Nephron progenitor cell (in vitro differentiated cells): ENCODE measurements at regions not wholly inside any gene's neighbourhood (a gene's known extent, or its start where the extent isn't known, plus 50 kb on each side); places are given as distances from the start of the nearest gene placed in this dataset.

Source experiments
- DNase-seq: peaks from one replicate; pipeline ENCODE4 v3.0.0; 2021
- H3K27ac Mint-ChIP-seq: 2 replicates; pipeline ENCODE4 v1.8.0; 2021; ENCODE audit warnings: mild to moderate bottlenecking, moderate library complexity, mixed read lengths
- H3K27me3 Mint-ChIP-seq: 2 replicates; pipeline ENCODE4 v1.8.0; 2021; ENCODE audit warnings: mild to moderate bottlenecking, low read depth, mixed read lengths; ENCODE audit not compliant: poor library complexity
- H3K36me3 Mint-ChIP-seq: 2 replicates; pipeline ENCODE4 v1.8.0; 2021; ENCODE audit warnings: low read depth, mixed read lengths
- H3K4me1 Mint-ChIP-seq: 2 replicates; pipeline ENCODE4 v1.8.0; 2021; ENCODE audit warnings: mixed read lengths
- H3K4me3 Mint-ChIP-seq: 2 replicates; pipeline ENCODE4 v1.8.0; 2021; ENCODE audit warnings: mild to moderate bottlenecking, moderate library complexity, mixed read lengths
- H3K9me3 Mint-ChIP-seq: 2 replicates; pipeline ENCODE4 v1.8.0; 2021; ENCODE audit warnings: mild to moderate bottlenecking, moderate library complexity, mixed read lengths
- TF ChIP-seq, protein P1 (sequence below): fragments of 200-600 bp; sonication (generic); IDR thresholded peaks from 2 replicates; pipeline ENCODE4 v1.5.0; 2021; ENCODE audit warnings: antibody characterized with exemption

DNA sequence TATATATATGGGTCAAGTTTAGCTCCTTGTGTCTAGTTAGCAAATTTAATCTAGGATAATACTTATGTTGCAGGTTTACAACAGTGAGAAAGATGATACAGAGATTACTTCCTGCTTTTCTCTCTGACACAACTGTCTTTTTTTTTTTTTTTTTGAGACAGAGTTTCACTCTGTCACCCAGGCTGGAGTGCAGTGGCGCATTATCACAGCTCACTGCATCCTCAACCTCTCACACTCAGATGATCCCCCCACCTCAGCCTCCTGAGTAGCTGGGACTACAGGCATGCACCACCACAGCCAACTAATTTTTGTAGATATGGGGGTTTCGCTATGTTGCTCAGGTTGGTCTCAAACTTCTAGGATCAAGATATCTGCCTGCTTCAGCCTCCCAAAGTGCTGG is 706.9 kb upstream of the SOX9 start:
- TF ChIP-seq, protein P1, sequence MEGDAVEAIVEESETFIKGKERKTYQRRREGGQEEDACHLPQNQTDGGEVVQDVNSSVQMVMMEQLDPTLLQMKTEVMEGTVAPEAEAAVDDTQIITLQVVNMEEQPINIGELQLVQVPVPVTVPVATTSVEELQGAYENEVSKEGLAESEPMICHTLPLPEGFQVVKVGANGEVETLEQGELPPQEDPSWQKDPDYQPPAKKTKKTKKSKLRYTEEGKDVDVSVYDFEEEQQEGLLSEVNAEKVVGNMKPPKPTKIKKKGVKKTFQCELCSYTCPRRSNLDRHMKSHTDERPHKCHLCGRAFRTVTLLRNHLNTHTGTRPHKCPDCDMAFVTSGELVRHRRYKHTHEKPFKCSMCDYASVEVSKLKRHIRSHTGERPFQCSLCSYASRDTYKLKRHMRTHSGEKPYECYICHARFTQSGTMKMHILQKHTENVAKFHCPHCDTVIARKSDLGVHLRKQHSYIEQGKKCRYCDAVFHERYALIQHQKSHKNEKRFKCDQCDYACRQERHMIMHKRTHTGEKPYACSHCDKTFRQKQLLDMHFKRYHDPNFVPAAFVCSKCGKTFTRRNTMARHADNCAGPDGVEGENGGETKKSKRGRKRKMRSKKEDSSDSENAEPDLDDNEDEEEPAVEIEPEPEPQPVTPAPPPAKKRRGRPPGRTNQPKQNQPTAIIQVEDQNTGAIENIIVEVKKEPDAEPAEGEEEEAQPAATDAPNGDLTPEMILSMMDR, result no peak
- Mint-ChIP-seq H3K4me1 (no peaks in the 10 kb centered on the region), H3K36me3 (peaks cover 9% of the 10 kb centered on the region), H3K27me3 (peaks cover 6% of the 10 kb centered on the region), H3K27ac (no peak overlapping the region), H3K4me3 (no peak overlapping the region), H3K9me3 (peaks cover 14% of the 10 kb centered on the region)
- no peak for DNase-seq

DNA sequence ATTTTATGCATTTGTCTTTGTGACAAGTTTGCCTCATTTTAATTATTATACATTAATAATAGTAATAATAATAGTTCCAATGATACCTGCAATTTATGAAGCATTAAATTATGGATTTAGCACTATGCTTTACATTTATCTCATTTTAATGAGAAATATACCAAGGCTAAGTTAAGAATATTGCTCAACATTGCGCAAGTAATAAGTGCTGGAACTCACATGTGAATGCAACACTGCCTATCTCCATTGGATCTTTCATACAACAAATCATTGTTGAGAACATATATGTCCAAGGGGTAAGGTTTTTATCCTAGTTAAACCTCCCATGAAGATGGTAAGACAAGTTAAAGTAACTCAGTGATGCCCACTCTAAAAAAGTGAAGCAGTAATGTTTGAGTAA is 703.7 kb upstream of the SOX9 start:
- Mint-ChIP-seq H3K9me3 (peaks cover 20% of the 10 kb centered on the region), H3K4me1 (no peaks in the 10 kb centered on the region), H3K4me3 (no peak overlapping the region)

DNA sequence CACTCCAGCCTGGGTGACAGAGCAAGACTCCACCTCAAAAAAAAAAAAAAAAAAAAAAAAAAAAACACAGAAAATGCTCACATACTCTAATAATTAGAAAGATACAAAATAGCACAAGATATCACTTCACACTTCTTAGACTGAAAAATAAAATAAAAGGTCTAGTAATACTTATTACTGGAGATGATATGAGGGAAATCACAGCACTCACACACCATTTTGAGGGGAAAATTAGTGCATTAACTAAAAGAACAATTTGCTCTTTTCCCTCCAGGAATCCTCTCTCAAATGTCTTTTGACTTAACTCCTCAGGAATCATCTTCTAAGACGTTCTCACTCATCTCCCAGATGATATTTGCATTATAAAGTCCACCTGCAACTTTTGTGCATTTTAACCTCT is 697.9 kb upstream of the SOX9 start:
- Mint-ChIP-seq H3K9me3 (peaks cover 27% of the 10 kb centered on the region), H3K27ac (no peak overlapping the region), H3K4me1 (no peaks in the 10 kb centered on the region), H3K36me3 (peaks cover 10% of the 10 kb centered on the region), H3K27me3 (peaks cover 5% of the 10 kb centered on the region), H3K4me3 (no peak overlapping the region)
- no peak for DNase-seq
- TF ChIP-seq, protein P1, result no peak

More for the DNA sequence above, 703.7 kb upstream of the SOX9 start:
- no peak for DNase-seq
- H3K27ac Mint-ChIP-seq, result no peak overlapping the region
- peaks cover 6% of the 10 kb centered on the region for H3K27me3 Mint-ChIP-seq
- TF ChIP-seq, protein P1, result no peak
- H3K36me3 Mint-ChIP-seq, result peaks cover 10% of the 10 kb centered on the region

DNA sequence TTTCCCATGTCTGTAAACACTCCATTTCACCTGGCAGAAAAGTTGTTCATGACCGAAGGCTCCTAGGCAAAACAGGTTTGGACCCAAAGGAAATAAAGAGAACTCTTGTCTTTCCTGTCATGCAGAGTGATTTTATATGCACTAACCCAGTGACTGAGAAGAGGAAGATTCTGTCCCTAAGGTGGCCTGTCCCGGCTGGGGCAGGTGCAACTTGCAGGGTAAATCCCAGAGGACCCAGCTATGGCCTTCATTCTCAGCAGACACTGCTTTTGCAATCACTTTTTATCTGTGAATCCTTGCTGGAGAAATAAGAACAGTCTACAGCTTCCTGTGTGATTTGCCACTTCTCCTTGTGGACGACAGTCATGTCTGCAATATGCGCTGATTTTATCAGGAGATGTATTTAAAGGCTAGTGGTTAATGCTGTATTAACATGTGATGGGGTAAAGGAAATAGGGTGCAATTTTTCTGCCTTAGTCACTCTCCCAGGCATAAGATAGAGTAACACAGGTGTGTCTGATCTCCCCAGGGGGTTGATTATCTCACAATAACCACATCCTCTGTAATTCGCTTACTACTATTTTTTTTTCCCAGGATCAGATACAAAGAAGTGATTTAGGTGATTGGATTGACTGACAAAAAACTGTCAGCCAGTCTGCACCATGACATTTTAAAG is 696.8 kb upstream of the SOX9 start:
- H3K36me3 Mint-ChIP-seq, result peaks cover 5% of the 10 kb centered on the region
- H3K27ac Mint-ChIP-seq, result no peak overlapping the region
- DNase-seq, result no peak
- no peak overlapping the region for H3K4me3 Mint-ChIP-seq
- peaks cover 2% of the 10 kb centered on the region for H3K27me3 Mint-ChIP-seq
- H3K4me1 Mint-ChIP-seq, result no peaks in the 10 kb centered on the region
- TF ChIP-seq, protein P1, result no peak
- peaks cover 25% of the 10 kb centered on the region for H3K9me3 Mint-ChIP-seq

DNA sequence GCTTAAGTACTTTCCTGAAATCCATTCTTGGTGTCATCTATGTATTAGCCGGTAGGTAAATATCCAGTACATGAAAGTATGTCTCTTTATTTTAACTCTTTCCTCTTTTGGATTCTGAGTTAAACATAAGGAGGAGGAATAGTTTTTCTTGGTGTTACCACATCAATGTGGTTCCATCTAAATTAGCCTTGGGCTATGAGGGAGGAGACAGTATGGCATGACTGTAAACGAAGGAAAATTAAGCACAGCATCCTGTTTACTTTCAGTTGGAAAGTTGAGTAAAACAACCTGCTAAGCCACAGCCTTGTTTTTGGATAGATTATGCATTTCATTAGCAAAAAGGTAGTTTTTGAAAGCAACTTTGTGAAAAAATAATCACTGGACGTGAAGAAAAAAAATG is 693.0 kb upstream of the SOX9 start:
- H3K4me1 Mint-ChIP-seq, result no peaks in the 10 kb centered on the region
- peaks cover 2% of the 10 kb centered on the region for H3K27me3 Mint-ChIP-seq
- no peak overlapping the region for H3K27ac Mint-ChIP-seq
- H3K9me3 Mint-ChIP-seq, result peaks cover 25% of the 10 kb centered on the region
- TF ChIP-seq, protein P1, result no peak
- no peak for DNase-seq
- no peak overlapping the region for H3K4me3 Mint-ChIP-seq
- H3K36me3 Mint-ChIP-seq, result peaks cover 5% of the 10 kb centered on the region

DNA sequence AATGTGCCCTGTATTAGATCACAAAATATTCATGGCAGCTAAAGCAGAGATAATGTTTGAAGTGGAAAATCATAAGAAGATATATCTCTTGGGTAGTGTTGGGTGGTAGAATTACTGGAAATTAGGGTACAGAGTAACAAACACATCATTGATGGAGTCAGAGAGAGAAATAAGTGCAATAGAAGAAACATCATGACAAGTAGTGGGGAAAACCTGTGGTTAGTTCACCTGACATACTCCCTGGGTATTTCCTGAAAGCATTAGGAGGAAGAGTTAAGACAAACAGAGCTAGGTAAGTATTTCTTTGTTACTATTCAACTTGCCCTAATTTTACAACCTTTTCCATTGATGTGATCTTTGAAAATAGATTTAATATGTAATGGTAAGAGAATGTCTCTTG is 691.9 kb upstream of the SOX9 start:
- Mint-ChIP-seq H3K36me3 (peaks cover 5% of the 10 kb centered on the region), H3K27ac (no peak overlapping the region), H3K4me1 (no peaks in the 10 kb centered on the region), H3K9me3 (peaks cover 18% of the 10 kb centered on the region), H3K27me3 (no peaks in the 10 kb centered on the region), H3K4me3 (no peak overlapping the region)
- TF ChIP-seq, protein P1, result no peak
- no peak for DNase-seq
